ENCODE measurements at regions not wholly inside any gene's neighbourhood (a gene's known extent, or its start where the extent isn't known, plus 50 kb on each side); places are given as distances from the start of the nearest gene placed in this dataset.

DNA sequence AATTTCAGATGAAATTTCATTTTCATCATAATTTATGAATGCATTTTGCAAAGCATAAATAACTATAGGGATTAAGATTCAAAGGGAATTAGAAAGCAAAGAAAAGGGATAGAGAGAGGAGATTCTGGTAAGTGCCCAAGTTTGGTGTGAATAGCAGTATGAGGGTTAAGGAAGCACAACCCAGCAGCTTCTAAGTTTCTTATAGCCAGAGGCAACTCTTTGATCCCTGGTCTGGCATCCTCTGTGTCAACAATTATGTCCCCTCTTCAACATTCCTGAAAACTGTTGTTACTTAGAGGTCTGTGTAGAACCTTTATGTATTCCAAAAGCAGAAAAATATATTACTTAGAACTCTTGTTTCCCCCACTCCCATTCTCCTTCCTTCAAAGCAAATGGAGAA lies 171.6 kb upstream of the SATB2 start:
- no peak for DNase-seq

GRCh38 chr2:199627417-199627816 lies 169.7 kb upstream of the SATB2 start:
- DNase-seq, result no peak

DNA sequence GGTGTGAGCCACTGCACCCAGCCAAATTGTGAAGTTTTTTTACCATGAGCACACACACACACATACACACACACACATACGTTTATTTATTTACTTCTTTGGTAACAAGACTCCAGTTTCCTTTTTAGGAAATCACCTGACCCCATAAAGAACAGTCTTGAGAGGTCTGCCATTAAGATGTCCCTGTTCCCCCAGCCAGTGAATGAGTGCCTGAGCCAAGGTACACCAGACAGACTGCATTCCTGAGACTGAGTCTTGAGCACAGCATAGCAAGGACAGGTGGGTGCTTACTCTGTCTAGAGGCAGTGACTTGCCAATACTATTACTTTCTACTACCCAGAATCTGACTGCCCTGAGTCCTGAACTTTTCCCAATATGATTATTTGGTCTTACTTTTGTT lies 167.2 kb upstream of the SATB2 start:
- DNase-seq, result no peak

DNA sequence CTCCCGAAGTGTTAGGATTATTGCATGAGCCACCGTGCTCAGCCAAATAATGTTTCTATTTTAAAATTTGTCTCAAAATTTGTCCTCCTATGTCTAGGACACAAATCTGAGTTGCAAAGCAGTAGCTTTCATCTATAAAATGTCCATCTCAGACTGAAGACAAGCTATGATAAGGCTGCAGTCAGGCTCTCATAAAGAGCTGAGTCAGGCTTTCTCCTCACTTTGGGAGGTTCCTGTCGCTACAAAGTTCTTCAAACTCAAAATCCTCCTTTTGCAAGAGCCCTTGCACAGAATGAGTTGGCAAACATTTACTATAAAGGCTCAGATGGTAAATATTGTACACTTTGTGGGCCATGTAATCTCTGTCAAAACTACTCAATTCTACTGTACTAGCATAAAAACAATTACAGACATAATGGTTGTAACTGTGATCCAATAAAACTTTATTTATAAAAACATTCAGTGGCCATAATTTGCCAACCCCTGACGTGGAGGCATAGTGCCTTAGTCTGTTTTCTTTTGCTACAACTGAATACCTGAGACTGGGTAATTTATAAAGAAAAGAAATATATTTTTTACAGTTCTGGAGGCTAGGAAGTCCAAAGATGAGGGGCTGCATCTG lies 154.9 kb upstream of the SATB2 start:
- no peak for DNase-seq

GRCh38 chr2:199607914-199608313 lies 150.2 kb upstream of the SATB2 start:
- DNase-seq, result no peak

DNA sequence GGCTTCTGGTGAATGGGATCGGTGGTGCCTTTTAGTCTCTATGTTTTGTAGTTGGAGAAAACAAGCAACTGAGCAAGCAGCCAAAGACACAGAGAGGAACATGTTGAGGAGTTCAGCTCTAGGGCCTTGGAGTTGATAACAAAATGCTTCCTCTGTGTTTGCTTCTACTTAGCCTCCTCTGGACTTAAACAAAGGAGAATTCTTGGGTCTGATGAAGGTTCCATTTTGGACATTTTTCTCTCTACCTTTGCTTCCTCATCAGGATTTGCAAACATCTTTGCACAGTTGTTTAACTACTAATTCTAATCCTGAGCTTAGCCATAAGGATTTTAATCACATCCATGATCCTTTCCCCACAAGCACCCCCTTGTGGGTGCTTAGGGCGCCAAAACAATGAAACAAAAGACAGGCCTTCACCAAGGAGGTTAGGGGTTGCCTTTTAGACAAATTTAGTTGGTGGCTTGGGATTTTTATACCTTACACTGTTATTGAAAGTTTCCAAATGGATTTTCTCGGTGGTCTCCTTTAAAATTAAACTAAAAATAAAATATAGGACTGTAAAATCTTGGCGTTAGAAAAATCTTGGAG lies 148.5 kb upstream of the SATB2 start:
- peak in 1 of 51 donors; percentile 19 for DNase-seq

DNA sequence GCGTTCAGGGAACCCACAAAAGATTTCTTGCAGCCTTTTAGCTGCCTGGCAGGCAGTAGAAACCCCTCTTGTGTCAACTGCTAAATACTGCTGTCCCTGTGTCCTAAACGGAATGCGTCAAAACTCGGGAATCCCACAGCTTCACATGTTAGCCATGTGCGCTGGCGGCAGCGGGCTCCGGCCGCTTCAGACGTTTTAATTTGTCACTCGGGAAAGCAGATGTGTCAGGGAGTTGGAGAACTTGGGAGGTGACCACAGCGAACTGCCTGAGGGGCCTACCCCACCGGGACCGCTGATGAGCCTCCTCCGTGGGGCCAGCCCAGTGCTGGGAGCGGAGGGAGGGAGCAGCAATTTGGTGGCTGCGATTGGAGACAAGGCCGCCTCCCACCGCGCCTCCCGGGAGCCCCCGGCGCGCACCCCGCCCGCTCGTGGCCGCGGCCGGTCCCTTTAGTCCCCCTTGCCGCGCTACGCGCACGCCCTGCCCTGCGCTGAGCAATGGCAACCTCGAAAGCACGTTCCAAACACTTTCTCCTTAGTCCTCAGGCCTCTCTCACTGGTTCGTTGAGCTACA lies 146.1 kb upstream of the SATB2 start:
- peak in 3 of 51 donors; percentile 2 to 21 (median 11) for DNase-seq

- DNase-seq, result peak in 7 of 51 donors; percentile 9 to 79 (median 15)
Measured at GRCh38 chr2:199602896-199603717, 145.4 kb upstream of the SATB2 start.

DNA sequence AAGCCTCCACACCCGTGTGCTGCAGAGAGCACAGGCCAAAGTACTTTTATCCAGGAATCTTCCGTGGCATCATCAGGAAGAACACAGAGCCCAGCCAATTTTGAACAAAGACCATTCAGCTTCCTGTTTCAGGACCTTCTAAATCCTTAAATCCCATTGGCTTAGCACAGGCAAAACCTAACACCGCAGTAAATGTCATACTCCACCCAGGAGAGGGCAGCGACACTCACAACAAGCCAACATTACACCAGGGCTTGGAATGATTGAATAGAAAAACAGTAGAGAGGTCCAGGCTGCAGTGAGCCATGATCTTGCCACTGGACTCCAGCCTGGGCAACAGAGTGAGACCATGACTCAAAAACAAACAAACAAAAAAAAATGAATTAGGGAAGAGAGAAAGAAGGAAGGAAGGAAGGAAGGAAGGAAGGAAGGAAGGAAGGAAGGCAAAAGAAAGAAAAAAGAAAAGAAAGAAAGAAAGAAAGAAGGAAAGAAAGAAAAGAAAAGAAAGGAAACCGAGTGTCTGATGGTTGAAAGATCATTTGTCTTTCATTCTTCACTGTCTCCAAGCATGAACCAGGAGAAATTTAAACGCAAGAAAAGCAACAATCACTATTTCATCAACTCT lies 144.6 kb upstream of the SATB2 start:
- DNase-seq, result peak in 2 of 51 donors; percentile 5 to 35

DNA sequence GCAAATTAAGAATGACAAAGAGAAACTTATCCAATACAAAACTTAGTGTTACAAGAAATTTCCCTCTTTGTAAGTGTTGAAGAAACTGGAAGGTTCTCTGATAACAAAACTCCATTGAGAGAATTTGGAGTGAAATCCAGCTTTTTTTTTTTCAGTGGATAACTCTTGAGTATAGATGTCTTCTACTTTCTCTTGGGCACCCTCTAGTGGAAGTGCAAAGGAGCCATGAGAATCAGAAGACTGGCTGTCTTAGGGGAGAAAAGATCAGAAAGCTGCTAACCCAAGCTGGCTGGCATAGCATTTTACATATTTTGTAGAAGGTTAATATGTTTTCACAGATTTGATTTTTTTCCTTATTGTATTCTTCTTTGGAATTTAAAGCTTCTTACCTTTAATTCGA lies 138.8 kb upstream of the SATB2 start:
- peak in 1 of 51 donors; percentile 3 for DNase-seq

DNA sequence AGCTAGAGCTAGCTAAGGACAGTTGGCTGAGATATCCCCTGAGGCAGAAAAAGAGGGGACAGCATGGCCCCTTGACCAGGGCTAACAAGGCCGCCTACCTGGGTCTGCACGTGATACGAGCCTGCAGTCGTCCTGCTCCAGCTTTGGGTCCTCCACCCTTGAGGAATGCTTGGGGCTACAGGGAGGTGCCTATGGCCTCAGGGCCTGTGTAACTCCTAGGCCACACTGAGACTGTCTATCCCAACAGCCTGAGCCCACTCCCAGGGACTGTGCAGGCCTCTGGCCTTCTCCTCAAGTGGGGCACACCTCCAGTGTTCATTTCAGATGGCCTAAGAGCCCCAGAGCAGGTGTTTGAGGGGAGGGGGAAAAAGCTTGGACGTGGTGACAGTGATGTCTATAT lies 136.7 kb upstream of the SATB2 start:
- DNase-seq, result no peak

- DNase-seq, result no peak
Measured at GRCh38 chr2:199591826-199592225, 134.1 kb upstream of the SATB2 start.

- no peak for DNase-seq
Measured at GRCh38 chr2:199590321-199591203, 132.8 kb upstream of the SATB2 start.

GRCh38 chr2:199589306-199589705 lies 131.6 kb upstream of the SATB2 start:
- peak in 2 of 51 donors; percentile 8 to 14 for DNase-seq

DNA sequence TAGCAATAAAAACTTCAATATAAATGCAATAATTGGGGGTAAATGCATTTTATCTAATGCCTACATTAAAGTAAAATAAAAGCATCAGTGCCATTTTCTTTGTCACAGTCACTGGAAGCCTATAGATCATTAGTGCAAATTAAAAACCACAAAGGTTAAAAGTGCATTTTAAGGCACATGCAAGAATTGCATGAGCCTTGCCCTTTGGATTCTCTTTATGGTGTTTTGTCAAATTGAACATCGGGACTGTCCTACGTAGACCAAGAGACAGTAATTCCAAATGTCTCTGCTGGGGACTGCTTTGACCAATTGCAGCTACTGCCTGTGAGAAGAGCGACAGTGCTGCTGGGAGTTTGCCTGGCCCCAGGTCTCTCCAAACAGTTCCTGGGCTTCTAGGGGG lies 130.3 kb upstream of the SATB2 start:
- no peak for DNase-seq

DNA sequence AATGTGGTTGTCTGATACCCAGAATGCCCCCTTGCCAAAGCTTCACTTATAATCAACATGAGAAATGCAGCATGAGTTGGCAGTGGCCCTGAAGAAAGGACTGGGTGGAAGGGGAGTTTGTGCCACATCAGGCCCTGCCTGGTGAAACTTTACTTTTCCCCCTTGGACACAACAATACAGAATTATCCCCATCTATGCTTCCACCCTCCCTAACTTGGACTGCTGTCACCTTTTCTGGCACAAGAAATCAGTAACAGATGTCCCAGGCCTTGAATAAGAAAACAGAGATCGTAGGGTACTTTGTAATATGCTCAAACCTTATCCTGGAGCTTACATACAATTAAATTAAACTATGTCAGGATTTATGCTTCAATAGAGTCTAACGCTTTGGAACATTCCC lies 128.9 kb upstream of the SATB2 start:
- DNase-seq, result no peak

DNA sequence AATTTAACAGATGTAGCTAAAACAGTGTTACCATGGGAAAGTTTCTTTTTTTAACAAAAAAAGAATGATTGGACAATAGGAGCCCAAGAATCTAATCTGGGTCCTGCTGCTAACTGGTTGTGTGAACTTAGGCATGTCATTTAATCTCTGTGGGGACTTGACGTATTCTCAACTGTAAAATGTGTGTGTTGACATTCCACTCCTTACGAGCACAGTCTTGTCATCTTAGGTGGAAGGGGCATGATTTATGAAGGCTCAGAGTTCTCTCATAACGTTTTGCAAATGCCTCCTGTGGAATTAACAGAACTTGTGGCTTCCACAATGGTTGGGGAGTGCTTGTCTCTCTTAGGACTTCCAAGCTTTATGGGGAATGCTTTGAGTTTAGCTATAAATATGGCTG lies 125.9 kb upstream of the SATB2 start:
- DNase-seq, result no peak

GRCh38 chr2:199581935-199582360 lies 124.2 kb upstream of the SATB2 start:
- peak in 2 of 51 donors; percentile 8 to 18 for DNase-seq

DNA sequence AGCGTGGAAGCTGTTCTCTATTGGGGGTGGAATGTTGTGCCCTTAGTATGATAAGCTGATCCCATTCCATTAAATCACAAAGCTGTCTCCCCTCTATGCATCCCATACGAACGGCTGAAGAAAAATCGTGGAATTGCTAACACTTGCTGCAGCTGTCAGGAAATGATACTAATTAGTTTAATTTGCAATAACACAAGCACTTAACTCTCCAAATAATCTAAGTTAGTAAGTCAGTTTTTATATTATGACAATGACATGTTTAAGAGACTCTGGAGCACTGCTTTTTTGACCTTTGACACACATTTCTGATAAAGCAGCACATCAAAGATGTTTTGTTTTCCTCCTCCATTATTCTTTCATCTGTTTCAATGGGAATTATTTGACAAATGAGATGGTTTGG lies 123.7 kb upstream of the SATB2 start:
- DNase-seq, result peak in 1 of 51 donors; percentile 4

DNA sequence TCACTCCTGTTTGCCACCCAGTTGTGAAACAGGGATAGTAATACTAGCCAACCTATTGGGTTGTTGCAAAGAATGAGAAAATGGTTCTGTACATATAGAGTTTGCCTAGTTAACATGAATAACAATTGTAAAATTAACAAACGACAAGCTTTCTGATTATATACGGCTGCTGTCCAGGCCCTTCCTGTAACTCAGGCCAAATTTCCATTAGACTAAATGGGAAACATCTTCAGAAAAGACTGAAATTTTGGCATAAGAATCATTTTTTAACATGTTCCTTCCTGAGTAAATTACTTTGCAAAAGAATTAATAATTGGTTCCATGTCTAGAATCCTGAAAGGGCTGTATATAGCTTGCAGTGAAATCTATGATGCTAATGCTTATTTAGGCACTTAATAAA lies 117.7 kb upstream of the SATB2 start:
- DNase-seq, result no peak

DNA sequence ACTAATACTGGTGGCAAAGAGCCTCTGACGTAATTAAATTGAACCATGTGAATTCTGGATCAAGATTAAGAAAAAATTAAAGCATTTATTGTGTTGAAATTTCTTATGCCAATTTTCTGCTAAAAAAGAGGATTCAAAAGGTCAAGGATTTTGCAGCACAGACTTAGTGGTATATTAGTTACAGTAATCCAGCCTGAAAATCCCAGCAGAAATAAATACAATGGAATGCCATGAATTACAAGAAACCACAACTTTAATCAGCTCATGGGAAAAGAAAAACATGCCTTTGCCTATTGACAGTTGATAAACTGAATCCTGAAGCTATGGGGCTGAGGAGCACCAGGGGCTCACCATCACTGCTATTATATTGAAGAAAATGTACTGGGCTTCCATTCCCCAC lies 114.8 kb upstream of the SATB2 start:
- DNase-seq, result no peak

Data from hypothalamus (tissue), 51 donors.